ENCODE measurements at regions not wholly inside any gene's neighbourhood (a gene's known extent, or its start where the extent isn't known, plus 50 kb on each side); places are given as distances from the start of the nearest gene placed in this dataset.

GRCh38 chr12:118467641-118468305, 91.4 kb downstream of the SUDS3 start:
- H4K20me1 ChIP-seq (ENCODE audit: insufficient read depth, low read depth, low read length): no peaks in the 10 kb centered on the region
- no peaks in the 10 kb centered on the region for H3K4me1 ChIP-seq (ENCODE audit: low read length)
- no peak overlapping the region for H3K9ac ChIP-seq (ENCODE audit: low read length)
- H3K27me3 ChIP-seq (ENCODE audit: low read length): no peaks in the 10 kb centered on the region
- H3K4me3 ChIP-seq (ENCODE audit: low read length): no peak overlapping the region
- H3K9me3 ChIP-seq (ENCODE audit: low read length): no peaks in the 10 kb centered on the region
- H3K9me2 ChIP-seq (replicated peaks; ENCODE audit: insufficient read depth, low read length): no peaks in the 10 kb centered on the region
- H3K36me3 ChIP-seq (ENCODE audit: insufficient read depth, low read length): no peaks in the 10 kb centered on the region
- no peak overlapping the region for H3K27ac ChIP-seq (ENCODE audit: low read length)
- H3K4me2 ChIP-seq (ENCODE audit: low read depth, low read length, poor library complexity, severe bottlenecking): no peak overlapping the region
- H3K79me2 ChIP-seq (ENCODE audit: low read length): no peaks in the 10 kb centered on the region
- no peak for DNase-seq
- H2AFZ ChIP-seq (ENCODE audit: low read length): no peak overlapping the region

GRCh38 chr12:118472940-118473339, 96.6 kb downstream of the SUDS3 start:
- H3K27me3 ChIP-seq (ENCODE audit: low read length): no peaks in the 10 kb centered on the region
- H3K27ac ChIP-seq (ENCODE audit: low read length): no peak overlapping the region
- no peaks in the 10 kb centered on the region for H3K79me2 ChIP-seq (ENCODE audit: low read length)
- H3K36me3 ChIP-seq (ENCODE audit: insufficient read depth, low read length): no peaks in the 10 kb centered on the region
- H2AFZ ChIP-seq (ENCODE audit: low read length): no peak overlapping the region
- H3K9me3 ChIP-seq (ENCODE audit: low read length): no peaks in the 10 kb centered on the region
- no peaks in the 10 kb centered on the region for H4K20me1 ChIP-seq (ENCODE audit: insufficient read depth, low read depth, low read length)
- H3K9ac ChIP-seq (ENCODE audit: low read length): no peak overlapping the region
- H3K4me2 ChIP-seq (ENCODE audit: low read depth, low read length, poor library complexity, severe bottlenecking): no peak overlapping the region
- no peak overlapping the region for H3K4me3 ChIP-seq (ENCODE audit: low read length)
- no peaks in the 10 kb centered on the region for H3K9me2 ChIP-seq (replicated peaks; ENCODE audit: insufficient read depth, low read length)
- DNase-seq: no peak
- H3K4me1 ChIP-seq (ENCODE audit: low read length): no peaks in the 10 kb centered on the region

- Histone ChIP-seq H3K9me2 (replicated peaks; ENCODE audit: insufficient read depth, low read length) (no peaks in the 10 kb centered on the region), H3K4me2 (ENCODE audit: low read depth, low read length, poor library complexity, severe bottlenecking) (no peak overlapping the region), H2AFZ (ENCODE audit: low read length) (no peak overlapping the region), H3K4me3 (ENCODE audit: low read length) (no peak overlapping the region), H3K9me3 (ENCODE audit: low read length) (no peaks in the 10 kb centered on the region), H3K79me2 (ENCODE audit: low read length) (no peaks in the 10 kb centered on the region), H4K20me1 (ENCODE audit: insufficient read depth, low read depth, low read length) (no peaks in the 10 kb centered on the region), H3K27ac (ENCODE audit: low read length) (no peak overlapping the region), H3K27me3 (ENCODE audit: low read length) (no peaks in the 10 kb centered on the region), H3K9ac (ENCODE audit: low read length) (no peak overlapping the region), H3K36me3 (ENCODE audit: insufficient read depth, low read length) (no peaks in the 10 kb centered on the region), H3K4me1 (ENCODE audit: low read length) (no peaks in the 10 kb centered on the region)
- DNase-seq: no peak
These were observed 103.9 kb downstream of the SUDS3 start for GRCh38 chr12:118480235-118480634.

- Histone ChIP-seq H3K9me2 (replicated peaks; ENCODE audit: insufficient read depth, low read length) (no peaks in the 10 kb centered on the region), H3K9me3 (ENCODE audit: low read length) (no peaks in the 10 kb centered on the region), H3K27ac (ENCODE audit: low read length) (no peak overlapping the region), H3K4me1 (ENCODE audit: low read length) (no peaks in the 10 kb centered on the region), H2AFZ (ENCODE audit: low read length) (no peak overlapping the region), H3K36me3 (ENCODE audit: insufficient read depth, low read length) (no peaks in the 10 kb centered on the region), H3K79me2 (ENCODE audit: low read length) (no peaks in the 10 kb centered on the region), H4K20me1 (ENCODE audit: insufficient read depth, low read depth, low read length) (no peaks in the 10 kb centered on the region), H3K4me2 (ENCODE audit: low read depth, low read length, poor library complexity, severe bottlenecking) (no peak overlapping the region), H3K27me3 (ENCODE audit: low read length) (no peaks in the 10 kb centered on the region), H3K9ac (ENCODE audit: low read length) (no peak overlapping the region), H3K4me3 (ENCODE audit: low read length) (no peak overlapping the region)
- DNase-seq: no peak
These were observed 111.7 kb downstream of the SUDS3 start for GRCh38 chr12:118488034-118488433.

GRCh38 chr12:118493962-118494361, 117.6 kb downstream of the SUDS3 start:
- no peaks in the 10 kb centered on the region for H3K4me1 ChIP-seq (ENCODE audit: low read length)
- H3K27ac ChIP-seq (ENCODE audit: low read length): no peak overlapping the region
- no peak overlapping the region for H3K9ac ChIP-seq (ENCODE audit: low read length)
- no peaks in the 10 kb centered on the region for H3K27me3 ChIP-seq (ENCODE audit: low read length)
- no peaks in the 10 kb centered on the region for H4K20me1 ChIP-seq (ENCODE audit: insufficient read depth, low read depth, low read length)
- no peak for DNase-seq
- no peaks in the 10 kb centered on the region for H3K36me3 ChIP-seq (ENCODE audit: insufficient read depth, low read length)
- no peaks in the 10 kb centered on the region for H3K9me2 ChIP-seq (replicated peaks; ENCODE audit: insufficient read depth, low read length)
- H3K4me3 ChIP-seq (ENCODE audit: low read length): no peak overlapping the region
- no peaks in the 10 kb centered on the region for H3K9me3 ChIP-seq (ENCODE audit: low read length)
- H3K4me2 ChIP-seq (ENCODE audit: low read depth, low read length, poor library complexity, severe bottlenecking): no peak overlapping the region
- H3K79me2 ChIP-seq (ENCODE audit: low read length): no peaks in the 10 kb centered on the region
- H2AFZ ChIP-seq (ENCODE audit: low read length): no peak overlapping the region

GRCh38 chr12:118494776-118495175, 118.4 kb downstream of the SUDS3 start:
- Histone ChIP-seq H3K9me3 (ENCODE audit: low read length) (no peaks in the 10 kb centered on the region), H3K36me3 (ENCODE audit: insufficient read depth, low read length) (no peaks in the 10 kb centered on the region), H3K27me3 (ENCODE audit: low read length) (no peaks in the 10 kb centered on the region), H4K20me1 (ENCODE audit: insufficient read depth, low read depth, low read length) (no peaks in the 10 kb centered on the region), H3K79me2 (ENCODE audit: low read length) (no peaks in the 10 kb centered on the region), H2AFZ (ENCODE audit: low read length) (no peak overlapping the region), H3K4me3 (ENCODE audit: low read length) (no peak overlapping the region), H3K9me2 (replicated peaks; ENCODE audit: insufficient read depth, low read length) (no peaks in the 10 kb centered on the region), H3K27ac (ENCODE audit: low read length) (no peak overlapping the region), H3K9ac (ENCODE audit: low read length) (no peak overlapping the region), H3K4me1 (ENCODE audit: low read length) (no peaks in the 10 kb centered on the region), H3K4me2 (ENCODE audit: low read depth, low read length, poor library complexity, severe bottlenecking) (no peak overlapping the region)
- no peak for DNase-seq

GRCh38 chr12:118495296-118495695, 118.9 kb downstream of the SUDS3 start:
- Histone ChIP-seq H3K9me2 (replicated peaks; ENCODE audit: insufficient read depth, low read length) (no peaks in the 10 kb centered on the region), H3K27ac (ENCODE audit: low read length) (no peak overlapping the region), H3K79me2 (ENCODE audit: low read length) (no peaks in the 10 kb centered on the region), H3K9me3 (ENCODE audit: low read length) (no peaks in the 10 kb centered on the region), H3K9ac (ENCODE audit: low read length) (no peak overlapping the region), H2AFZ (ENCODE audit: low read length) (no peak overlapping the region), H3K4me2 (ENCODE audit: low read depth, low read length, poor library complexity, severe bottlenecking) (no peak overlapping the region), H3K36me3 (ENCODE audit: insufficient read depth, low read length) (no peaks in the 10 kb centered on the region), H3K4me3 (ENCODE audit: low read length) (no peak overlapping the region), H3K4me1 (ENCODE audit: low read length) (no peaks in the 10 kb centered on the region), H3K27me3 (ENCODE audit: low read length) (no peaks in the 10 kb centered on the region), H4K20me1 (ENCODE audit: insufficient read depth, low read depth, low read length) (no peaks in the 10 kb centered on the region)
- DNase-seq: no peak

GRCh38 chr12:118498171-118498570, 121.8 kb downstream of the SUDS3 start:
- Histone ChIP-seq H3K4me2 (ENCODE audit: low read depth, low read length, poor library complexity, severe bottlenecking) (no peak overlapping the region), H3K4me3 (ENCODE audit: low read length) (no peak overlapping the region), H3K9me3 (ENCODE audit: low read length) (no peaks in the 10 kb centered on the region), H3K36me3 (ENCODE audit: insufficient read depth, low read length) (no peaks in the 10 kb centered on the region), H4K20me1 (ENCODE audit: insufficient read depth, low read depth, low read length) (no peaks in the 10 kb centered on the region), H2AFZ (ENCODE audit: low read length) (no peak overlapping the region), H3K27ac (ENCODE audit: low read length) (no peak overlapping the region), H3K9me2 (replicated peaks; ENCODE audit: insufficient read depth, low read length) (no peaks in the 10 kb centered on the region), H3K9ac (ENCODE audit: low read length) (no peak overlapping the region), H3K27me3 (ENCODE audit: low read length) (no peaks in the 10 kb centered on the region), H3K4me1 (ENCODE audit: low read length) (no peaks in the 10 kb centered on the region), H3K79me2 (ENCODE audit: low read length) (no peaks in the 10 kb centered on the region)
- DNase-seq: no peak

- Histone ChIP-seq H3K4me3 (ENCODE audit: low read length) (no peak overlapping the region), H2AFZ (ENCODE audit: low read length) (no peak overlapping the region), H3K9ac (ENCODE audit: low read length) (no peak overlapping the region), H3K27ac (ENCODE audit: low read length) (no peak overlapping the region), H3K4me1 (ENCODE audit: low read length) (no peaks in the 10 kb centered on the region), H3K36me3 (ENCODE audit: insufficient read depth, low read length) (no peaks in the 10 kb centered on the region), H3K27me3 (ENCODE audit: low read length) (no peaks in the 10 kb centered on the region), H3K9me2 (replicated peaks; ENCODE audit: insufficient read depth, low read length) (no peaks in the 10 kb centered on the region), H3K9me3 (ENCODE audit: low read length) (no peaks in the 10 kb centered on the region), H4K20me1 (ENCODE audit: insufficient read depth, low read depth, low read length) (no peaks in the 10 kb centered on the region), H3K79me2 (ENCODE audit: low read length) (no peaks in the 10 kb centered on the region), H3K4me2 (ENCODE audit: low read depth, low read length, poor library complexity, severe bottlenecking) (no peak overlapping the region)
- no peak for DNase-seq
These were observed 123.9 kb downstream of the SUDS3 start for GRCh38 chr12:118500299-118500698.
